HepG2 (cell line): ENCODE measurements at regions not wholly inside any gene's neighbourhood (a gene's known extent, or its start where the extent isn't known, plus 50 kb on each side); places are given as distances from the start of the nearest gene placed in this dataset.

ENCODE experiments used
- DPF2 ChIP-seq: sonication (generic); formaldehyde crosslinking; IDR thresholded peaks from 2 replicates; pipeline ENCODE4 v1.4.0; 2020; ENCODE audit warnings: mild to moderate bottlenecking, low read depth, missing genetic modification reagents, borderline replicate concordance
- NCOA1 ChIP-seq: sonication (generic); formaldehyde crosslinking; IDR thresholded peaks from 2 replicates; pipeline ENCODE4 v1.9.0; 2021; ENCODE audit warnings: missing genetic modification reagents
- POLR2A ChIP-seq, 2 experiments: IDR thresholded peaks; 2 replicates each; pipeline ENCODE4 v1.6.1; 2011; ENCODE audit warnings: low read depth in 2 of 2, low read length in 2 of 2, mild to moderate bottlenecking in 1 of 2, moderate library complexity in 1 of 2; ENCODE audit not compliant: insufficient read depth in 1 of 2
- TAF1 ChIP-seq: sonication (generic); formaldehyde crosslinking; IDR thresholded peaks from 2 replicates; pipeline ENCODE4 v1.4.0; 2020; ENCODE audit warnings: missing genetic modification reagents
- ZNF333 ChIP-seq: sonication (generic); formaldehyde crosslinking; IDR thresholded peaks from 2 replicates; pipeline ENCODE4 v1.4.0; 2020; ENCODE audit warnings: mild to moderate bottlenecking, missing genetic modification reagents, borderline replicate concordance
- ZNF629 ChIP-seq: sonication (generic); formaldehyde crosslinking; conservative IDR thresholded peaks from 2 replicates; pipeline ENCODE4 v1.5.0; 2020; ENCODE audit warnings: missing genetic modification reagents
- ZNF674 ChIP-seq: sonication (generic); formaldehyde crosslinking; IDR thresholded peaks from 2 replicates; pipeline ENCODE4 v1.5.0; 2020; ENCODE audit warnings: low read depth, mild to moderate bottlenecking, missing genetic modification reagents

DNA sequence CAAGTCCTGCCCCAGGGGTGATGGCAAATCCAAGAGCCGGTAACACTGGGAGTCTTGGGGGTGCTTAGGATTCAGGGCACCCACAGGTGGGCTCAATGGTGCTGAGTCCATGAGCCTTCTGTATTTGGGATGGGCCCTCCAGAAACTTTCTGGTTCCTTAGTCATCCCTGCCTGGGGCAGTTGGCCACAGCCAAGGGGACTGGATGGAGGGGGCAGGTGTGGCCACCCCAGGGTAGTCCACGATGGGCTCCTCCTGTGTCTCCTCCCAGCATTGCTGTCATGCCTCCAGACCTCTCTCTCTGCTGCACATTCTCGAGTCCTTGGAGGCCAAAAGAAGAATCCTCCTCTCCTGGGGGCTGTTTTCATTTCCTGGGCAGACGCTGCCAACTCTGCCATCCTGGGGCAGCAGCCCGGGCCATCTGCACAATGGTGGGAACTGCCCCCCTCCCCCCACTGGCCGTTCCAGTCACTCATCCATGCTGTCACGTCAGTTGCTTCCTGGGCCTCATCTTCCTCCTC is 158.0 kb upstream of the TWIST2 start:
- no peak for TF ChIP-seq ZNF629
- no peak for TF ChIP-seq TAF1 (CRISPR knock-in tag)
- no peak for TF ChIP-seq DPF2 (CRISPR knock-in tag)
- no peak for TF ChIP-seq ZNF674
- TF ChIP-seq NCOA1 (CRISPR knock-in tag), result no peak
- no peak for TF ChIP-seq ZNF333 (CRISPR knock-in tag)
- no peak for TF ChIP-seq POLR2A (IDR thresholded peaks at IDR 0.05; ENCODE audit: insufficient read depth in 1 of 2, low read depth in 2 of 2, low read length in 2 of 2)
